Tibial nerve (tissue), 4 donors: ENCODE measurements at regions not wholly inside any gene's neighbourhood (a gene's known extent, or its start where the extent isn't known, plus 50 kb on each side); places are given as distances from the start of the nearest gene placed in this dataset.

Experiments
- DNase-seq, 2 donors: peaks; one replicate each; pipeline ENCODE4 v3.0.0-alpha.2; 2019; ENCODE audit warnings: low spot score in 2 of 2
- H3K27ac ChIP-seq, 4 donors: fragments of 200-600 bp; sonication (generic) in 3 of 4; one replicate each; pipeline ENCODE4 v1.5.1; 2017 to 2019; ENCODE audit warnings: mild to moderate bottlenecking in 1 of 4
- H3K27me3 ChIP-seq, 2 donors: fragments of 200-600 bp; sonication (generic) in 1 of 2; one replicate each; pipeline versions ENCODE4 v1.5.1 to v1.6.0; 2017 to 2019
- H3K36me3 ChIP-seq, 3 donors: fragments of 200-600 bp; sonication (generic); one replicate each; pipeline ENCODE4 v1.5.1; 2018 to 2019
- H3K4me1 ChIP-seq, 4 donors: fragments of 200-600 bp; sonication (generic) in 3 of 4; one replicate each; pipeline ENCODE4 v1.5.1; 2017 to 2019
- H3K4me3 ChIP-seq, 4 donors: fragments of 200-600 bp; sonication (generic) in 3 of 4; one replicate each; pipeline ENCODE4 v1.5.1; 2017 to 2019; ENCODE audit warnings: mild to moderate bottlenecking in 1 of 4, moderate library complexity in 1 of 4
- H3K9me3 ChIP-seq, 4 donors: fragments of 200-600 bp; sonication (generic) in 3 of 4; one replicate each; pipeline ENCODE4 v1.5.1; 2017 to 2019
- EP300 ChIP-seq, 2 donors: sonication (generic); formaldehyde crosslinking; IDR thresholded peaks; one replicate each; pipeline ENCODE4 v1.6.1; 2017; ENCODE audit warnings: antibody characterized with exemption in 2 of 2, mild to moderate bottlenecking in 1 of 2
- POLR2A ChIP-seq, 2 donors: fragments of 450-650 bp; IDR thresholded peaks; one replicate each; pipeline ENCODE4 v1.6.1; 2017; ENCODE audit warnings: antibody characterized with exemption in 2 of 2, mild to moderate bottlenecking in 2 of 2, moderate library complexity in 2 of 2
- WGBS, 2 donors: methylation state at CpG; one replicate each; pipeline ENCODE4 v1.1.5; 2018; 5-methylcytosine and 5-hydroxymethylcytosine counted together
- TF ChIP-seq, protein P1 (sequence below), 5 experiments: fragments of 200-600 bp in 3 of 5; fragments of 450-650 bp in 2 of 5; sonication (generic) in 3 of 5; IDR thresholded peaks; one replicate each; pipeline ENCODE4 v1.5.1; 2016 to 2019; ENCODE audit warnings: antibody characterized with exemption in 5 of 5, mild to moderate bottlenecking in 3 of 5, moderate library complexity in 2 of 5

DNA sequence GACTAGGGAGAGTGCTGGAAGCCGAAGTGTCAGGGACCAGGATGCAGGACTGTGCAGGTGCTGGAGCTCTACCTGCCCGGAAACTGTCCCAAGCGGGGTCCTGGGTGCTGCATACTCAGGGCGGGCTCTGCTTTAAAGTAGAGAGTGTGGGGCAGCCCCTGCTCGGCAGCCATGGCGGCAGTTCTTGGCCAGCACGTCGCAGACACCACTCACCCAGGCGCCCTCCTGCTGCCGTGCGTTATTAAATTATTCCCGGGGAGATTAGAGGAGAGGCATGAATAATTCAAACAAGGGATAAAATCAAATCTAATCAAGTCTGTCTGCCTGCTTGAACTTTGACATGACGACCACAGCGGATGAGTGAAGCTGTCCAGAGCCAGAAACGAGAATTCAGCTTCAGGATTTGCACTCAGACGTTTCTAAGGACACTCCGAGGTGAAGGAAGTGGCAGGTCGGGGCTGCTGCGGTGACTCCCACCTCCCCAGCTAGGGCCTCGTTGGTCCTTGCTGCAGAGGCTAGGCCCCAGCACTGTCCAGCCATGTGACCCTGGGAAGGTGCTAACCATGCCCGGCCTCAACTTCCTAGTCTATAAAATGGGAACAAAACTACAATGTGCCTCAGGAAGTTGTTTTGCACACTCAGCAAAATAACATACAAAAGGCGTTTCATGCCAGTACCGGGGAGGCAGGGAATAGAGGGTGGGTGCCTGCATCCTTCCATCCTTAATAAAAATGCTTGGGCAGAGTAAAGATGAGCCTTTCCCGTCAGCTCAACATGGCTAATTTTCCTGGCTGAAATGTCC is 91.3 kb upstream of the ADAMTS2 start:
- TF ChIP-seq POLR2A (IDR thresholded peaks at IDR 0.05) (no peak), EP300 (IDR thresholded peaks at IDR 0.05) (no peak)
- TF ChIP-seq, protein P1, sequence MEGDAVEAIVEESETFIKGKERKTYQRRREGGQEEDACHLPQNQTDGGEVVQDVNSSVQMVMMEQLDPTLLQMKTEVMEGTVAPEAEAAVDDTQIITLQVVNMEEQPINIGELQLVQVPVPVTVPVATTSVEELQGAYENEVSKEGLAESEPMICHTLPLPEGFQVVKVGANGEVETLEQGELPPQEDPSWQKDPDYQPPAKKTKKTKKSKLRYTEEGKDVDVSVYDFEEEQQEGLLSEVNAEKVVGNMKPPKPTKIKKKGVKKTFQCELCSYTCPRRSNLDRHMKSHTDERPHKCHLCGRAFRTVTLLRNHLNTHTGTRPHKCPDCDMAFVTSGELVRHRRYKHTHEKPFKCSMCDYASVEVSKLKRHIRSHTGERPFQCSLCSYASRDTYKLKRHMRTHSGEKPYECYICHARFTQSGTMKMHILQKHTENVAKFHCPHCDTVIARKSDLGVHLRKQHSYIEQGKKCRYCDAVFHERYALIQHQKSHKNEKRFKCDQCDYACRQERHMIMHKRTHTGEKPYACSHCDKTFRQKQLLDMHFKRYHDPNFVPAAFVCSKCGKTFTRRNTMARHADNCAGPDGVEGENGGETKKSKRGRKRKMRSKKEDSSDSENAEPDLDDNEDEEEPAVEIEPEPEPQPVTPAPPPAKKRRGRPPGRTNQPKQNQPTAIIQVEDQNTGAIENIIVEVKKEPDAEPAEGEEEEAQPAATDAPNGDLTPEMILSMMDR (IDR thresholded peaks at IDR 0.05): no peak
- DNase-seq: no peak
- Histone ChIP-seq H3K27me3 (no peaks in the 10 kb centered on the region), H3K4me1 (peaks cover 0 to 5% (median 0%) of the 10 kb centered on the region in 4 donors), H3K36me3 (no peaks in the 10 kb centered on the region), H3K4me3 (no peak overlapping the region), H3K27ac (no peak overlapping the region), H3K9me3 (peaks cover 0 to 14% (median 0%) of the 10 kb centered on the region in 4 donors)
- WGBS, 2 donors: 69 to 81% methylated on average over 24 of the region's 24 CpGs

DNA sequence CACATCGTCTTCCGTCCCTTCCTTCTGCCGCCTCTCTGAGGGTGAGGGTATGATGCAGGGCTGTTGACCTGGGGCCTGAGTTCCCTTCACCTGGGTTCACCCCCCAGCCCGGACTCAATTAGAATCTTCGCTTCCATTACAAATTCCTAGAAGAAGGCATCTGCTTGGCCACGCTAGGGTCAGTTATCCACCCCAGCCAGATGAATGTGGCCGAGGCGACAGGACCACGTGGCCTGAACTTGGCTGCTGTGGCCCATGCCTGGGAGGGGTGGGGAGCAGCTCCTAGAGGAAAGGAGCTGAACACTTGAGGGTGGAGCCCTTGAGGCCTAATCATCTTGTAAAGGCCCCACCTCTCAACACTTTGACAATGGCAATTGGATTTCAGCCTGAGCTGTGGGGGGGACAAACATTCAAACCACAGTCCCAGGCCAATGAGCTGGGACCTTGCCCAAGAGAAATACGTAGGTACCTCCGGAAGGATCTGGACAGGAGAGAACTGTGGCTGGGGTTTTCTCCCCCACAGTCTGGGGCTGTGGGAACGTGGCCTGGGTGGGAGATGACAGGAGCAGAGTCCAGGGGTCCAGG is 90.6 kb upstream of the ADAMTS2 start:
- no peak overlapping the region for H3K27ac ChIP-seq
- 85 to 91% methylated on average over 12 of the region's 12 CpGs for WGBS, 2 donors
- TF ChIP-seq EP300 (IDR thresholded peaks at IDR 0.05) (no peak), POLR2A (IDR thresholded peaks at IDR 0.05) (no peak)
- TF ChIP-seq, protein P1 (IDR thresholded peaks at IDR 0.05): no peak
- no peaks in the 10 kb centered on the region for H3K27me3 ChIP-seq
- no peak overlapping the region for H3K4me3 ChIP-seq
- DNase-seq: no peak
- no peaks in the 10 kb centered on the region for H3K36me3 ChIP-seq
- peaks cover 0 to 21% (median 0%) of the 10 kb centered on the region in 4 donors for H3K9me3 ChIP-seq
- H3K4me1 ChIP-seq: peaks cover 0 to 5% (median 0%) of the 10 kb centered on the region in 4 donors

DNA sequence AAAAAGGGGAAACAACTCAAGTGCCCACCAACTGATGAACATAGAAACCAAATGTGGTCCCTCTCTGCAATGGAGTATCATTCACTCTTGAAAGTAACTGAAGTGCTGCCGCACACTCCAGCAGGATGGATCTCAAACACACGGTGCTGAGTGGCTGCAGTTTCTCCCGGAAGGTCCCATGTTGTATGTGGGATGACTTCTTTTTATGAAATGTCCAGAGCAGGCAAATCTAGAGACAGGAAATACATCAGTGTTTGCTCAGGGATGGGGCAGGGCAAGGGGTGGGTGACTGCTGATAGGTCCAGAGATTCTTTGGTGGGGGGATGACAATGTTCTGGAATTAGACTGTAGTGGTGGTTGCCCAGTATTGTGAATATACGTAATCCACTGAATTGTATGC is 89.9 kb upstream of the ADAMTS2 start:
- no peak for TF ChIP-seq POLR2A (IDR thresholded peaks at IDR 0.05)
- no peak for TF ChIP-seq EP300 (IDR thresholded peaks at IDR 0.05)
- TF ChIP-seq, protein P1 (IDR thresholded peaks at IDR 0.05): no peak
- Histone ChIP-seq H3K27ac (no peak overlapping the region), H3K36me3 (no peaks in the 10 kb centered on the region), H3K4me3 (no peak overlapping the region), H3K9me3 (peaks cover 0 to 27% (median 0%) of the 10 kb centered on the region in 4 donors), H3K27me3 (no peaks in the 10 kb centered on the region), H3K4me1 (peaks cover 0 to 5% (median 0%) of the 10 kb centered on the region in 4 donors)
- WGBS, 2 donors: 84% methylated on average over 4 of the region's 4 CpGs
- no peak for DNase-seq

DNA sequence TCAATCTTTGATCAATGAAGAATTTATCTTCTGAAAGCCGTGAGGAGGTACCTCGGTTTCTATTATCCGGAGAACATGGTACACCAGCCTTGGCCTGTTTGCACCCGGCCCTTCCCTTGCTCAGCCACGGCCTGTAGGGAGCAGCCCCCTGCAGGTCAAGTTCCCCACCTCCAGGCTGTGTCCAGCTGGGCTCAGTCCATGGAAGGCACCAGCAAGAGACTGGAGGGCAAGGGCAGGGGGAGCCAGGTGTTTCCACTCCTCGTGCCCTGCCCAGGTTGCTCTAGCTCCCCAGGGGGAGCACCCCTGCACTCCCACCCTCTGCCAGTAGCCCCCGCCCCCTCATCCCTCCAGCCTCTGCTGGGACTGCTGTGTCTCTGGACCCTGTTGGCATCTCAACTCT is 87.3 kb upstream of the ADAMTS2 start:
- 68 to 79% methylated on average over 7 of the region's 7 CpGs for WGBS, 2 donors
- no peak for DNase-seq
- Histone ChIP-seq H3K36me3 (no peaks in the 10 kb centered on the region), H3K27ac (no peak overlapping the region), H3K9me3 (peaks cover 0 to 40% (median 0%) of the 10 kb centered on the region in 4 donors), H3K4me3 (no peak overlapping the region), H3K27me3 (no peaks in the 10 kb centered on the region), H3K4me1 (peaks cover 0 to under 1% (median 0%) of the 10 kb centered on the region in 4 donors)
- TF ChIP-seq, protein P1 (IDR thresholded peaks at IDR 0.05): no peak
- TF ChIP-seq EP300 (IDR thresholded peaks at IDR 0.05) (no peak), POLR2A (IDR thresholded peaks at IDR 0.05) (no peak)

DNA sequence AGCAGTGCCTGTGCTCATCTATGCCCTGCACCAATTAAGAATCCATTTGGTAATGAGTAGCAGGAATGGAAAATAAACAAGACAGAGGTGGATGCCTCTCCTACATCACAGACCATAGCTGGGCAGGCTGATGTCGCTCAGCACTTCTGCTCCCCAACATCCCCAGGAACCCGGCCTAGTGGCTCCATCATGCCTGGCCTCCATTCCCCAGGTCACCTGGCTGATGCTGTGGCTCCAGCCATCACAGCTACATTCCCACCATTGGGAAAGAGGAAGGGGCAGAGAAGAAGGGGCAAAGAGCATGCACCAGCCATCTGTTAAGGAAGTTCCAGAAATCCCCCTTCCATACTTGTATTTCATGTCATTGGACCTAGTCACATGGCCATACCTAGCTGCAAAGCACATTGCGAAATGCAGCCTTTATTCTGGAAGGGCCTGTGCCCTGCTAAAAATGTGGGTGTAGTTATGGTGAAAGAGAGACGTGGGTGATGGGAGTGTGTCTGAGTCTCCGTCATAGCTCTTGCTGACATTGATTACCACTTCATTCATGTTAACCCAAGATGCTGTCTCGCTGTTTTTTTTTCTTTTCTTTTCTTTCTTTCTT is 86.1 kb upstream of the ADAMTS2 start:
- DNase-seq: no peak
- Histone ChIP-seq H3K27me3 (no peaks in the 10 kb centered on the region), H3K4me1 (no peaks in the 10 kb centered on the region), H3K4me3 (no peak overlapping the region), H3K36me3 (no peaks in the 10 kb centered on the region), H3K27ac (no peak overlapping the region), H3K9me3 (peaks cover 0 to 40% (median 0%) of the 10 kb centered on the region in 4 donors)
- 74 to 81% methylated on average over 6 of the region's 6 CpGs for WGBS, 2 donors
- TF ChIP-seq POLR2A (IDR thresholded peaks at IDR 0.05) (no peak), EP300 (IDR thresholded peaks at IDR 0.05) (no peak)
- TF ChIP-seq, protein P1 (IDR thresholded peaks at IDR 0.05): no peak
